Panc1 (cell line): ENCODE measurements at regions not wholly inside any gene's neighbourhood (a gene's known extent, or its start where the extent isn't known, plus 50 kb on each side); places are given as distances from the start of the nearest gene placed in this dataset.

Experiments
- ATAC-seq: fragments of 200-7000 bp; cut with Tn5 transposase; 2 replicates; pipeline ENCODE4 v1.9.1; 2020; ENCODE audit warnings: mild to moderate bottlenecking, moderate library complexity
- BruUV-seq: library from RNA; stranded (reverse); fragments of 400-500 nt; replicated peaks from 2 replicates; lab custom pipeline; 2021; lab: Mats Ljungman, UMichigan
- CTCF ChIA-PET: fragments of 300-600 bp; sonication (Branson Sonifier 250); formaldehyde crosslinking; loops from one replicate; lab custom pipeline; 2022; ENCODE audit warnings: antibody characterized with exemption; lab: Charles Lee
- POLR2A ChIA-PET: fragments of 300-600 bp; sonication (Branson Sonifier 250); formaldehyde crosslinking; loops from one replicate; lab custom pipeline; 2022; ENCODE audit warnings: antibody characterized with exemption; lab: Charles Lee
- DNase-seq: peaks from one replicate; pipeline ENCODE4 v3.0.0-alpha.2; 2010; ENCODE audit warnings: low read depth, low spot score
- H3K27ac ChIP-seq: 2 replicates; pipeline ENCODE4 v1.5.1; 2011; ENCODE audit warnings: mild to moderate bottlenecking, low read length, inconsistent platforms
- H3K27me3 ChIP-seq: fragments of 200-500 bp; sonication (Bioruptor generic); 2 replicates; pipeline ENCODE4 v1.6.0; 2014; ENCODE audit warnings: low read length, inconsistent platforms; ENCODE audit not compliant: control insufficient read depth, insufficient read depth
- H3K36me3 ChIP-seq: fragments of 200-500 bp; sonication (Bioruptor generic); 2 replicates; pipeline ENCODE4 v1.5.1; 2014; ENCODE audit warnings: inconsistent platforms, mild to moderate bottlenecking, low read length, moderate library complexity; ENCODE audit not compliant: control insufficient read depth, insufficient read depth
- H3K4me1 ChIP-seq: 2 replicates; pipeline ENCODE4 v1.5.1; 2011; ENCODE audit warnings: inconsistent platforms, mild to moderate bottlenecking, low read length, moderate library complexity; ENCODE audit not compliant: control insufficient read depth, insufficient read depth
- H3K4me3 ChIP-seq, 2 experiments: 2 replicates each; pipeline ENCODE4 v1.5.1; 2011 to 2012; ENCODE audit warnings: low read depth in 2 of 2, low read length in 2 of 2, mild to moderate bottlenecking in 2 of 2, inconsistent platforms in 1 of 2, moderate library complexity in 1 of 2
- H3K9me3 ChIP-seq: fragments of 200-500 bp; sonication (Bioruptor generic); 2 replicates; pipeline ENCODE4 v1.5.1; 2014; ENCODE audit warnings: low read depth, mild to moderate bottlenecking, inconsistent platforms, low read length, moderate library complexity; ENCODE audit not compliant: control insufficient read depth, insufficient read depth
- CTCF ChIP-seq: fragments of 450-650 bp; IDR thresholded peaks from 2 replicates; pipeline ENCODE4 v1.5.1; 2017; ENCODE audit warnings: mild to moderate bottlenecking
- POLR2AphosphoS5 ChIP-seq: IDR thresholded peaks from 2 replicates; pipeline ENCODE4 v1.6.1; 2012; ENCODE audit warnings: mild to moderate bottlenecking, low read depth, low read length, moderate library complexity
- REST ChIP-seq, 2 experiments: IDR thresholded peaks; 2 replicates each; pipeline ENCODE4 v1.6.1; 2011 to 2012; ENCODE audit warnings: low read depth in 2 of 2, control low read depth in 1 of 2, low read length in 1 of 2, mild to moderate bottlenecking in 1 of 2, moderate library complexity in 1 of 2; ENCODE audit not compliant: insufficient read depth in 1 of 2
- SIN3A ChIP-seq: IDR thresholded peaks from 2 replicates; pipeline ENCODE4 v1.6.1; 2012; ENCODE audit warnings: low read depth, mild to moderate bottlenecking, low read length, moderate library complexity, borderline replicate concordance; ENCODE audit not compliant: insufficient read depth
- TCF7L2 ChIP-seq: IDR thresholded peaks from 2 replicates; pipeline ENCODE4 v1.6.1; 2011; ENCODE audit warnings: mild to moderate bottlenecking, low read depth, low read length, inconsistent platforms
- in situ Hi-C: cut with HindIII; loops from 2 replicates; pipeline ENCODE4 v1.10.0; 2016; ENCODE audit warnings: low sequenced_read_pairs, low pct_unique_long_range_greater_than_20kb
- intact Hi-C: fragments of 100-400 bp; cut with micrococcal nuclease; formaldehyde crosslinking; loops from one replicate; pipeline ENCODE4 v1.10.0; 2022; ENCODE audit not compliant: unreplicated experiment

- no peak for ATAC-seq
- no peaks in the 10 kb centered on the region for H3K27me3 ChIP-seq
- no peaks in the 10 kb centered on the region for H3K4me1 ChIP-seq
- POLR2A ChIA-PET, result interaction anchor here (0.5 to 0.6 kb wide), 2 partner anchors 51 to 1512 kb away, joined by 4 to 6 read pairs; no protein-coding TSS in a partner anchor
- H3K4me3 ChIP-seq, result no peak overlapping the region
- TF ChIP-seq CTCF, result no peak
- no peak for TF ChIP-seq POLR2AphosphoS5
- TF ChIP-seq TCF7L2, result no peak
- no peak for TF ChIP-seq REST (IDR thresholded peaks at IDR 0.05; ENCODE audit: insufficient read depth in 1 of 2, low read depth in 2 of 2, low read length in 1 of 2)
- TF ChIP-seq SIN3A, result no peak
- DNase-seq, result no peak
- BruUV-seq, result no TSS peak
- H3K9me3 ChIP-seq, result no peaks in the 10 kb centered on the region
- H3K27ac ChIP-seq, result no peak overlapping the region
- CTCF ChIA-PET, result no interaction called here
- H3K36me3 ChIP-seq, result no peaks in the 10 kb centered on the region
- in situ Hi-C loops (no loop called here), intact Hi-C loops (loop anchor here (10.0 kb wide), 1 partner anchor 222 kb away; no protein-coding TSS in a partner anchor)
These were observed 248.6 kb downstream of the HIVEP2 start for GRCh38 chr6:142696123-142697000.

GRCh38 chr6:142697001-142697335 lies 248.0 kb downstream of the HIVEP2 start:
- no peak for DNase-seq
- POLR2A ChIA-PET, result interaction anchor here (0.5 kb wide), 1 partner anchor 1512 kb away, joined by 4 read pairs; no protein-coding TSS in a partner anchor
- CTCF ChIA-PET, result no interaction called here
- no peaks in the 10 kb centered on the region for H3K36me3 ChIP-seq
- TF ChIP-seq REST (IDR thresholded peaks at IDR 0.05; ENCODE audit: insufficient read depth in 1 of 2, low read depth in 2 of 2, low read length in 1 of 2) (no peak), TCF7L2 (no peak), CTCF (no peak), POLR2AphosphoS5 (no peak), SIN3A (no peak)
- no peaks in the 10 kb centered on the region for H3K4me1 ChIP-seq
- intact Hi-C loops (loop anchor here (10.0 kb wide), 1 partner anchor 222 kb away; no protein-coding TSS in a partner anchor), in situ Hi-C loops (no loop called here)
- H3K27ac ChIP-seq, result no peak overlapping the region
- no peak overlapping the region for H3K4me3 ChIP-seq
- no TSS peak for BruUV-seq
- ATAC-seq, result no peak
- no peaks in the 10 kb centered on the region for H3K27me3 ChIP-seq
- H3K9me3 ChIP-seq, result no peaks in the 10 kb centered on the region
